OCI-M2 (cell line): ENCODE measurements at regions not wholly inside any gene's neighbourhood (a gene's known extent, or its start where the extent isn't known, plus 50 kb on each side); places are given as distances from the start of the nearest gene placed in this dataset.
"Not testable (repeated sequence)": the region's sequence is repeated elsewhere in the genome, so short reads cannot be mapped to it uniquely, and the experiment has no call there.

Experiments used
- DNase-seq: peaks from one replicate; lab custom pipeline; 2025; ENCODE audit not compliant: unreplicated experiment; lab: John Stamatoyannopoulos, UW

DNA sequence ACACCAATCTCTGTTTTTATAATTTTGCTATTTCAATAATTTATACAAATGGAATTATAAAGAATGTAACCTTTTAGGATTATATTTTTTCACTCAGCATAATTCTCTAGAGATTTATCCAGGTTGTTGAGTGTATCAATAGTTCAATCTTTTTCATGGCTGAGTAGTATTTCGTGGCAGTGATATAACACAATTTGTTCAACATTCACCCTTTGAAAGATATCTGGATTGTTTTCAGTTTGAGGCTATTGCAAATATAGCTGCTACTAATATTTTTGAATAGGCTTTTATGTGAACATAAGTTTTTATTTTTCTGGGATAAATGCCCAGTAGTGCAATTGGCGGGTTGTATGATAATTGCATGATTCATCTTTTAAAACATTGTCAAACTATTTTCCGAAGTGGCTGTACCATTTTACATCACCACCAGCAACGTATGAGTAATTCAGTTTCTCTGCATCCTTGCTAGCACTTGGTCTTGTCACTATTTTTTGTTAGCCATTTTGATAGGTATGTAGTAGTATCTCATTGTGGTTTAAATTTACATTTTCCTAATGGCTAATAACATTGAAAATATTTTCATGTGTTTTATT lies 55.6 kb upstream of the ABCD3 start:
- DNase-seq = no peak

DNA sequence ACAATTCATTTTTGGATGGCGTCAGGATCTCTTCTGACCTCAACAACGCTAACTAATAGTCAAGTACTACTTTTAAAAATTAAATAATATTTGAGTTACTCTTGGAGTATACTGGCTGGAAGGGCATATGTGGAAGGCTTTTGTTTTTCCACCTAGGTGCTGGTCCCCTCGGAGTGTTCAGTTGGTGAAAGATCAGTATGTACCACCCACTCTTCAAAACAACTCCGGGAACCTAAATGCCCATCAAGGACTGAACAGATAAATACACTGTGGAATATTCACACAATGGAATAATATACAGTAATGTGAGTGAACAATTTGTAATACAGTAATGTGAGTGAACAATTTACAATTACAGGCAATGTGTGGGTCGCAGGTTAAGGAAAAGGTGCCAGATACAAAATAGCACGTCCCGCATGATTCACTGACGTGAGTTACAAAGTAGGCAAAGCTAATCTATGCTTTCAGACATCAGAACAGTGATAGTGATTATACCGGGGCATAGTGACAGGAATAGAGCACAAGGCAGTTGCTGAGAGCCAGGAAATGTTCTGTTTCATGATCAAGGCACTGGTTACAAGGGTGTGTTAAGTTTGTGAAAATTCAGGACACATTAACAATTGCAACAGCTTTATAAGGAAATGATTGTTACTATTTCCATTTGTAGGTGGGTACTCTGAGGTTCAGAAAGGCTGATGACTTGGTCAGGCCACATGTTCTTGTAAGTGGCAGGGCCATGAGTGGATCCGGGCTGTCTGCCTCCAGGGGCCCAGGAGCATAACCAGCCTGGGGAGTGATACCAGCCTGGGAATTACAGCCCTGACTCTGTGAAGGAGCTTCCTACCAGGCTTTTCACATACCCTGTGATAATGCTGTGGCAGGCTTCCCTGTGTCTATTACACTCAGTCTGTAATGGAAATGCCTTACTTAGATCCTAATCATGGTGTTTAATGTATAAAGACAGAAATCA lies 59.3 kb upstream of the ABCD3 start:
- no peak for DNase-seq

DNA sequence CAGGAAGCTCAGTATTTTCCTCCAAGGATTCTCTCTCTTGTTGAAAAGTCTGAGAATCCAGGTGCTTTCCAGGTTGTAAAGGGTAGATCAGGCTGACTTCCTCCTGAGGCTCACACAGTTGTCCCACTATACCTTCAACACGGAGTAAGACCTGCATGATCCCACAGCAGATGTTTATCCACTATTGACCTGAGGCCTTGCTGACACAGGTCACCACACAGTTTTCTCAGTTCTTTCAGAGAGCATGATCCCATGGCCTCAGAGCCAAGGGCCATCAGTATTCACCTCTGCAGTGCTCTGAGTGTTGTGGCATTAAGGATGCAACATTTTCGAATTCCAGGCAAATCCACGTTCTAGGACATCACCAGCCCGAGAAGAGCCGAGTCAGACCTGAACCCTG lies 60.5 kb upstream of the ABCD3 start:
- no peak for DNase-seq

DNA sequence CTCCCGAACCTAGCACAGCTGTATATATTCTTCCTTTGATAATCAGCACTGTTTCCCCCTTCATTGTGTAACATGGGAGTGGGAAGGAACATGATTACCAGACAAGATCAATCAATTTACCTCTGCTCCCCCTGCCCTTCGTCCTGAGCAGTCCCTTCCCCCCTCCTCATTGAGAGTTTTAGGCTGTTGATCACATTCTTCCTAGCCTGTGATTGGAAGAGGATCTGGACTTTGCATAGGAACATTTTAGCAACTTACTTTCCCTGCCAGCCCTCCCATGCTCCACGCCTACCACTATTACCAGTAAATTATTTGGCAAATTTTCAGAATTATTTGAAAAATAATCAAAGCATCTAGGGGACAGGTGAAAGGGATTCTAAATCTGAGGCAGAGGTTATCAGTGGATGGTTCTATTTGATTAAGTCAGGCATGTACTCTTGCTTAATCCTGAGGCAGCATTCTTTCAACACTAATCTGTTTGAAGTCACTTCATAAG lies 62.7 kb upstream of the ABCD3 start:
- DNase-seq = no peak

DNA sequence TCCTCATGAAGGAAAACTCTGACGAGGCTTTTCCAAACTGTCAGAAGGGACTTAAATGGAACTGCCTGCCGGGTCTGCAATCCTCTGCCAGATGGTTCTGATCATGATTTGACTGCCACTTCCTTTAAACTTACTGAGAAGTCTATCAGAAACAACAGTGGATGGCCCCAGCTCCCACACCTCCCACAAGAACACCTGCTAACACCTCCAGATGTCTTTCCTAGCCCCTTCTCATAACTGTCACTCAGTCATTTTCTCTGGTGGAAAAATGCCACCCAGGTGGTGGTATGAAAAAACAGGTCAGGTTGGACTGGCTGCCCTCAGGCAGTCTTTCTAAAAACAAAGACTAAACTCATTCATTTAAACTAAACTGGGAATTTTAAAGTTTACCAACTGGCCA lies 66.7 kb upstream of the ABCD3 start:
- no peak for DNase-seq

DNA sequence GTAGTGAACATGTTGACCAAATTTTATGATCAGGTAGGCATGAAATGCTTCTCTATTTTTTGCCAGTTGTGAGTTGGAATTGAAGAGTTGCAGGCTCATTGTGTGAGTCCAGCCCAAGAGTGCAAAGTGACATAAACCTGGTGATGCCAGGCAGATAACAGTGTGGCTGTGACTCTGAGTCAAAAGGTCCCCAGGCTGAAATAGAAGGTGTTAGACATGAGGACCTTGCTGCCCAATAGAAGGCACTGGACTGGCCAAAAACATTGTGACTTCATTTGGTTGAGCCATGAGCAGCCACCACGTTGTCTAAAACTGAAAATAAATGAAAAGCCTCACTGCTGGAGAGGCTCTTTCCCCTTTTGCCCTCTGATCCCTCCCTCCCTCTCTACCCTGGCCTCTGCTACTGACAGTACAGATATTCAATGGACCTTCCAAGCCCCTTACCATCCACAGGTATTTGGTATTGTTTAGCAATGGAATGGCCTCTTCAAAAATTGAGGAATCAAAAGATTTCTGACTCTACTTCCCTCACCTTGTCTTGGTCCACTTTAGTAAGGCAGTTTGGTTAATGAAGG lies 67.8 kb upstream of the ABCD3 start:
- no peak for DNase-seq

DNA sequence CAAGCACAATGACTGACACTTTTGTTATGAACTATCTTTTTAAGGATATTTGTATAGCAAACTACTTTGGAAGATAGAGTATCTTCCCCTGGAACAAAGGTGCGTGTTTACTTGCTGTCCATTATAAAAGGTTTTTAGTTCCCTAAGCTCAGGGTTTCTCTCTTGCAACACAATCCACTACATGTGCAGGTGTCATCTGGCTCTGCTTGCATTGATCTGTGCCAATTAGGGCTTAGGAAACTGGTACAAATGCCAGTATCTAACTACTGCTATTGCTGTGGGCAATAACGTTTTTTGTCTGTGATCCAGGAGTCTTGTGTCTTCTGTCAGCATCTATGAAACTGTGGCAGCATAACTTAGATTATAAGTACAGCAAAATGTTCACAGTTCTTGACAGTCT lies 68.3 kb upstream of the ABCD3 start:
- no peak for DNase-seq

DNA sequence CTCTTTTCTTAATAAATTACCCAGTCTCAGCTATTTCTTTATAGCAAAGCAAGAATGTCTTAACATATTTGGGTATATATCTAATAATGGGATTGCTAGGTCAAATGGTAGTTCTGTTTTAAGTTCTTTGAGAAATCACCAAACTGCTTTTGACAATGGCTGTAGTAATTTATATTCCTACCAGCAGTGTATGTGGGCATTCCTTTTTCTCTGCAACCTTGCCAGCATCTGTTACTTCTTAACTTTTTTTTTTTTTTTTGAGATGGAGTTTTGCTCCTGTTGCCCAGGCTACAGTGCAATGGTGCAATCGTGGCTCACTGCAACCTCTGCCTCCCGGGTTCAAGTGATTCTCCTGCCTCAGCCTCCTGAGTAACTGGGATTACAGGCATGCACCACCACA lies 69.8 kb upstream of the ABCD3 start:
- DNase-seq = not testable (repeated sequence)

DNA sequence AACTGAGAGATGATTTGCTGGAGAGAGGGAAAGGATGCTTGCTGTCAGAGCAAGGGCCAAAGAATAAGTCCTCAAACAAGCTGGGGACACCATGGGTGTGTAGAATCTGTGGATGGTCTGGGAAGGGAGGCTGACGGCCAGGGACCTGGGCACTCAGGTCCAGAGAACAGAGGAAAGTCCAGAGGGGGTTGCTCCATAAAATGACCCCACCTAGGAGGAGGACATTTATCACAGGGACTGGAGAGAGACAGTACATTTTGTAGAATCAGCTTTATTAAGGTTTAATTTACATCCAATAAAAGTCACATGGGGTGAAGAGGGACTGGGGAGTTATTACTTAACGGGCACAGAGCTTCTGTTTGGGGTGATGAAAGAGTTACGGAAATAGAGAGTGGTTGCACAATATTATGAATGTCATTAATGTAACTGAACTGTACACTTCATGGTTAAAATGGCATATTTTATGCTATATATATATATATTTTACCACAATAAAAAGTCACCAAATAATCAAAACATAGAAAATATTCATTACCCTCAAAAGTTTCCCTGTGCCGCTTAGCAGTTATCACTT lies 73.0 kb upstream of the ABCD3 start:
- no peak for DNase-seq

DNA sequence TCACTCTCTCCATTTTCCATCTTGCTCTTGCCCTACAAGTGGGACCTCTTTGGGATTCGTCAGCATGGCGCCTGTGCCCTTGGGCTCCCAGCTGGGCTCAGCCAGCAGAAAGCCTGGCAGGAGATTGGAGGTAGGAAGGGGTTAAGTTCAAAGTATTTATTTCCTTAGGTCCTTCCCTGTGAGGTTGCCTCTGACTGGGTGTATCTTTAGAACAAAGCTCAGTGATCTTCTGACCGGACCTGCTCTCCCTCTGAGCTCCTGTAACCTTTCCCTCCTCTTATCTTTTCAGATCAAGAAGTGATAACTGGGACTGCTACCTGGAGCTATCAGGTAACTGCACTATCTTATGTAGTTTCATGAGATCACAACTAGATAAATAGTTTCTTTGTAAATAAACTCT lies 75.8 kb upstream of the ABCD3 start:
- no peak for DNase-seq

DNA sequence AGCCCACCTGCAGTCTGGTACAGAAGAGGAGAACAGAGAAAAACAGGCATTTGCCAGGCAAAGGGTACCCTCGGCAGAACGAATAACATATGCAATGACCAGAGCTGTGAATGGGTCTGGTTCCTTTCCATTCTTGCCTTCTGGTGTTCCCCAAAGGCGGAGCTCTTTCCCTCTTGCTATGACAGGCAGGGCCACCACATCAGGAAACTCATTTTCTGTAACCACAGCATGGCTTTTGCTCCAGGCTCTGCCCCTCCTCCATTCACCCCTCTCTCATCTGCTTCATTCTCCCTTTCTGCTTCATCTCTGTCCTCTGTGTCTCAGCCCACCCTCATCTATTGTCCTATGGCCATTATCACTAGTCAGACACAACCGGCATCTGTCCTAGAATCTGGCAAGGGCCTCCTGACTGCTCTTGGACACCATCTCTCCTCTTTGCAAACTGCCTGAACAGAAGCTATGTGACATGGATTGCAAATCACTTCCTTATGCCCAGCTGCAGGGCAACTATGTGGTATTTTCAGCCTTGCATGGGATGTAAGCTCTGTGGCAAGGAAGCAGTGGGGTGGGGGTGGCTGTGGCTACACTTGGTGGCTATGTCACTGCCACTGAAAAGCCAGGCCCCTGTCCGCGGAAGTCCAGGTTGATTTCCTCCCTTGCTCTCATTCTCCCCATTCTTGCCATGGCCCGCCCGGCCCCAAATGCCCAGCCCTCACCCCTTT lies 78.8 kb upstream of the ABCD3 start:
- DNase-seq = no peak

DNA sequence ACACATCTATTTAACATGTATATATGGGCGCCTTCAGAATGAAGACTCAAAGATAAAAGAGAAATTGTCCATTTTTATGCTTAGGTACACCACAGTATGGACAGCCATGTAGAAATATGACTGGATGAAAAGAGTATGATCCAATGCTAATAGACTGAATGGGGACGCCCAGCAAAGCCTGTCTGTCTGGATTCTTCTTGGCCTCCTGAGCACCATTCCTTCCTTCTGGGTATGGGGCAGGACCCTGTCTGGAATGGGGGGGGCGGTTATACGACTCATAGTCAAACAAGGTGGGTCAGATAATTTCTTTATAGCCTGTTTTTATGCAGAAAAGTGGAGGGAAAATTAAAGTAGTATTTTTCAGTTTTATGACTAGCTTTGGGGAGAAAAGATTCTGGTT lies 81.2 kb upstream of the ABCD3 start:
- no peak for DNase-seq

DNA sequence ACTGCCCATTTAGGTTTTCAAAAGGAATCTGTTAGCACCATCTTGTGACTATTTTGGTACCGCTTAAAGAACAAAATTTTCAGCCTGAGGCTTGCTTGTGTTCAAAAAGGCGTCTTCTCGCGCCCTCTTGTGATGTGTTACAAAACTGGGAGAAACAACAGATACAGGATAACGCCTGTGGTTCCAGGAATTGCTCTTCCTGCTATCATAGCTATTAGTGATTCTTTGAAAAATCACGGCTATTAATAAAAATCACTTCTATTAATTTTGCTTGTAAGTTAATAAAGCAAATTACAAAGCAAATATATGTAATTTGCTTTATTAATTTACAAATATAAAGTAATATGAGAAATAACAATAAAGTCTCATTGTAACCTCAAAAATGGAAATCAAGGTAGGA lies 82.2 kb upstream of the ABCD3 start:
- peak; percentile 5 for DNase-seq

DNA sequence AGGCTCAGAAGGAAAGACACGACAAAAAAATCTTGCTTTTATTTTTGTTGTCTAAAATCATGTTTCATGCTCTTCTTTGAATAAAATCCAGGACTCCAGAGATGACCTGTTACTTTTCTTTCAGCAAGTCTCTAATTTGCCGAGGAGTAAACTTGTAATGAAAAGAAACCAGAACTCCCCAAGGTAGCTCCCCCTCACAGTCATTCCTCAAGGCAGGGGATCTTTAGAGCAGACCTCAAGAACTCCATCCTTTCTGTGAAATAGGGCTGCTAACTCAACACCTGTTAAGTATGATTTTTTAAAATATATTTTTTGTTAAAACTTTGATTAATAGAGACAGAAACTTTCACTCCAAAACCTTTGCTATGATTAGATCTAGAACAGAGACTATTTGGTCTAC lies 82.7 kb upstream of the ABCD3 start:
- no peak for DNase-seq

DNA sequence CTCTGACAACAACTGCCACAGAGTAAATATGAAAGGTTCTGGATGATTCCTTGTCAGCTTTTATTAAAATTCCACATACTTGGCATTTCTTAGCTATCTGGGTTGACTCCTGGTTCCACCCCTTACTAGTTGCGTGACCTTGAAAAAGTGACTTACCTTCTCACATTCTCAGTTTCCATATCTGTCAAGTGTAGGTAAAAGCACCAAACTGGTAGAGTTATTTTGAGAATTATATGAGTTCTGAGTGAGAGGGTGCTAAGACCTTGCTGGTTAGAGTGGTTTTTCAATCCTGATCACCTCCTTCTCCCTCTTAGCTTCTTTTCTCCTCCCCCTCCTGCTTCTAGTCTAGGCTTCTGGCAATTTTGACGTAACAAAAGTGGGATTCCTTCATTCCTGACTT lies 83.4 kb upstream of the ABCD3 start:
- no peak for DNase-seq

DNA sequence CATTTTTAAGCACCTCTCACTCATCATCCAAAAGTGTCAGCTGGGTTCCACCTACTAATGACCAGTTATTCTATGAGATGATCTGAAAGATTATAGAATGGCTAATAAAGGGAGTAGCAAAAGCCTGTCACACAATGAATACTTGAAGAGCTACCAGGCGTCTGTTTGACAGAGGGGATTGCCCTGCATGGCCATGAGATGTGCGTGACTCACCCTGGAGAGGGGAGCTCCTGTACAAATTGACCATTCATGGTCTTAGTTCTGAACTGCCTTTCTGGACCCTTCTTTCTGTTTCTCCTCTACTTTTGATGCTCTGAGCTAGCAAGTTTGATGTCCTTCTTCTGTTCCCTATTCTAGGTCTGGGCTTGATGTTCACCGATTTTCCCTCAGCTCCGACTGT lies 85.2 kb upstream of the ABCD3 start:
- DNase-seq = no peak

DNA sequence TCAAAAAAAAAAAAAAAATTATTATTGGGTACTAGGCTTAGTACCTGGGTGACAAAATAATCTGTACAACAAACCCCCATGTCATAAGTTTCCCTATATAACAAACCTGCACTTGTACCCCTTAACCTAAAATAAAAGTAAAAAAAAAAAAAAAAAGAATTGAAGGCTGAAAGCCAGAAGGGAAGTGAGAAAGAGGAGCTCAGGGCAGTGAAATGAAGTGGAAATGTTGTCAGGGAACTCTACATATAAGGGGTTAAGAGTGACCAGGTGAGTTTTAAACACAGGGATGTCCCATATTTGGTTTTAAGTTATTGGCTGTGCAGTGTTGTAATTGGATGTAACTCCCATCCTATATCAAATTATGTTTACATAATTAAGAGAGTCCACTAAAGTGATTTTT lies 85.7 kb upstream of the ABCD3 start:
- DNase-seq = no peak

DNA sequence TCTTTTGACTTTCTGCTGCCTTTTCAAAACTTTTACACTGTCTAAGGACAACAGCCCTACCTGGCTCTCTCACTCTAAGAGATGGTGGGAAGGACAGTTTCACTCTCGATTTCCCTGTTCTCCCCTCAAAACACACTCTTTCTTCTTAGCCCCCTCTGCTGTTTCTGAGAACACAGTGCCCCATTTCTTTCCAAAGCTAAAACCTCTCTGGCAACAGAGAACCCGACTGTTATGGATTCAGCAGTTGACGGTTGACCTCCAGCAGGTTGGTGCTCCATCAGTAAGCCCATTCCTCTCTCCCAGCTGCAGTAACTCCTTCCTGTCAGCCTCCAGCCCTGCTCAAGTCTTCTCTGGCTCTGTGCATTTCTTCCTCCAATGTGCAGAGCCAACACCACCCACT lies 88.2 kb upstream of the ABCD3 start:
- no peak for DNase-seq

DNA sequence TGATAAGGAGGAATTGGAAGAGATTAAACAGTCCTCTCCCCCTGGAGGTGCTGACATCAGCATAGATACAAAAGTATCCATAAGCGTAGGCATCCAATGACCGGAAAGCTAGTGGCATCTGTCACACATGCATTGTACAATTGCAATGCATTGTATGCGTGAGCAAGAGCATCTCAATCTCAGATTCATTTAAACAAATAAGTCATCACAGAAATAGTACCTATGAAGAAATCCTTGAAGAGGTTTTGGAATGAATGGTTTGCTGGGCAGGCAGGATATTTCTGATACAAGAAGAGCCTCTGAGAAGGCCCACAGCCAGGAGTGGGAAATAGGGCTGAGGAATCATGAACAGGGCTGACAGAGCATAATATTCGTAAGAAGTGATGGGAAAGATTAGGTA lies 88.9 kb upstream of the ABCD3 start:
- DNase-seq = no peak

DNA sequence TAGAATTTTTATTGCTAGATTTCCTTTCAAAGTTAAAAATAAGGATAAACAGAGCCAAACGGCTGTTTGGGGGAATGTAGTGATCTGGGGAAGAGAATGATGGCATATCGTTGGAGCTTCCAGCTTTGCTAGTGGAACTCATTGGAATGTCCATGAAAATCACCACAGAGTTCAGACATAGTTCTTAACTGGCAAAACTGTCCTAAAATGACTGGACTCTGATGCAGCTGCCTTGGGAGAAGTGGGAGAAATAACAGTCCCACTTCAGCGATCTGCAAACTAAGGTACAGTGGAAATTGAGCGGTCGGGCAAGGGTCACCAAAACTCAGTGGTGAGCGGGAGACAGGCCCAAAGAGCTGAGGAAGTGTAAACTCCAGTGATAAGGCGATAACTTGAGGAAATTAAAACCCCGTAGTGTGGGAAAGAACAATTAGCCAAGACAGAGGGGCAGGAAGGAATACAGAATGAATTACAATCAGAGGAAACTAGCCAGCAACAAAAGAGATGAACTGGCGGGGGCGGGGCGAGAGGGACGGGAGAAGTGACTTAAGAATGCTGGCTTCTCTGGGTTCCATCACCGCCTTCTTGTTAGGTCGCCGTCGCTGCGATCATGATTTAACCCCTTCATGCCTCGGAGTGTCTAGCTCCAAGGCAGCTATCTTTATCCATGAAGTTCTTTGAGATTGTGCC lies 89.8 kb upstream of the ARHGAP29 start:
- no peak for DNase-seq

DNA sequence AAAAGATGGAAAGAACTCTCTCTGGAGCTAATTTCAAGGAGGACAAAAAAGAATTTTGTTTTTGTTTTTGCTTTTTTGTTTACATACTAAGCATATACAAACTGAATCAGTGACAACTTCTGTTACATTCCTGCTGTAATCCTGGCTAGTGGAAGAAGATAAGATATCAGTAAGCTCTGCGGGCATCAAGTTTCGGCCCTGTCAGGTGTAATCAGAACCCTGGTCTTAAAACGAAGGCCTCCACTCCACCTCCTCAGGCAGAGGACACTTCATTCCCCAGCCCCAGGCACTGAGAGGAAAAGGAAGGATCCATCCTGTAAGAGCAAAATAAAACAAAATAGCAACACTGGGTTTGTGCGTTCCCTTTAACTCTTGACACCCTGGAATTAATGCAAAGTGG lies 88.9 kb upstream of the ARHGAP29 start:
- DNase-seq = no peak
